ENCODE measurements at regions not wholly inside any gene's neighbourhood (a gene's known extent, or its start where the extent isn't known, plus 50 kb on each side); places are given as distances from the start of the nearest gene placed in this dataset.

- peaks cover 13% of the 10 kb centered on the region for H3K4me1 Mint-ChIP-seq
- no peak for TF ChIP-seq CTCF (IDR thresholded peaks at IDR 0.05)
- peaks cover 50% of the 10 kb centered on the region for H3K27me3 Mint-ChIP-seq (ENCODE audit: low read depth, poor library complexity)
- no peak overlapping the region for H3K4me3 Mint-ChIP-seq
- H3K27ac Mint-ChIP-seq, result no peak overlapping the region
- H3K9me3 Mint-ChIP-seq, result peaks cover 20% of the 10 kb centered on the region
- no peaks in the 10 kb centered on the region for H3K36me3 Mint-ChIP-seq (ENCODE audit: low read depth)
- no peak for DNase-seq
Observed at GRCh38 chr10:113455947-113456346, 96.9 kb upstream of the HABP2 start.

GRCh38 chr10:113456741-113457140 is 96.1 kb upstream of the HABP2 start:
- H3K27me3 Mint-ChIP-seq (ENCODE audit: low read depth, poor library complexity), result peaks cover 51% of the 10 kb centered on the region
- peaks cover 13% of the 10 kb centered on the region for H3K4me1 Mint-ChIP-seq
- H3K27ac Mint-ChIP-seq, result no peak overlapping the region
- H3K4me3 Mint-ChIP-seq, result no peak overlapping the region
- no peak for DNase-seq
- no peak for TF ChIP-seq CTCF (IDR thresholded peaks at IDR 0.05)
- no peaks in the 10 kb centered on the region for H3K36me3 Mint-ChIP-seq (ENCODE audit: low read depth)
- peaks cover 20% of the 10 kb centered on the region for H3K9me3 Mint-ChIP-seq

GRCh38 chr10:113457408-113457807 is 95.4 kb upstream of the HABP2 start:
- no peak for DNase-seq
- H3K36me3 Mint-ChIP-seq (ENCODE audit: low read depth), result no peaks in the 10 kb centered on the region
- peaks cover 13% of the 10 kb centered on the region for H3K4me1 Mint-ChIP-seq
- H3K9me3 Mint-ChIP-seq, result peaks cover 20% of the 10 kb centered on the region
- H3K27me3 Mint-ChIP-seq (ENCODE audit: low read depth, poor library complexity), result peaks cover 50% of the 10 kb centered on the region
- TF ChIP-seq CTCF (IDR thresholded peaks at IDR 0.05), result no peak
- no peak overlapping the region for H3K4me3 Mint-ChIP-seq
- H3K27ac Mint-ChIP-seq, result no peak overlapping the region

GRCh38 chr10:113458451-113458850 is 94.4 kb upstream of the HABP2 start:
- Mint-ChIP-seq H3K27me3 (ENCODE audit: low read depth, poor library complexity) (peaks cover 47% of the 10 kb centered on the region), H3K4me3 (no peak overlapping the region), H3K27ac (no peak overlapping the region), H3K36me3 (ENCODE audit: low read depth) (no peaks in the 10 kb centered on the region), H3K4me1 (peaks cover 13% of the 10 kb centered on the region), H3K9me3 (peaks cover 20% of the 10 kb centered on the region)
- no peak for DNase-seq
- no peak for TF ChIP-seq CTCF (IDR thresholded peaks at IDR 0.05)

GRCh38 chr10:113458944-113459343 is 93.9 kb upstream of the HABP2 start:
- no peak for DNase-seq
- H3K4me3 Mint-ChIP-seq, result no peak overlapping the region
- no peaks in the 10 kb centered on the region for H3K36me3 Mint-ChIP-seq (ENCODE audit: low read depth)
- H3K9me3 Mint-ChIP-seq, result peaks cover 22% of the 10 kb centered on the region
- H3K27me3 Mint-ChIP-seq (ENCODE audit: low read depth, poor library complexity), result peaks cover 42% of the 10 kb centered on the region
- TF ChIP-seq CTCF (IDR thresholded peaks at IDR 0.05), result no peak
- H3K27ac Mint-ChIP-seq, result no peak overlapping the region
- H3K4me1 Mint-ChIP-seq, result peaks cover 17% of the 10 kb centered on the region

- H3K4me3 Mint-ChIP-seq, result no peak overlapping the region
- no peak overlapping the region for H3K27ac Mint-ChIP-seq
- no peak for TF ChIP-seq CTCF (IDR thresholded peaks at IDR 0.05)
- H3K27me3 Mint-ChIP-seq (ENCODE audit: low read depth, poor library complexity), result peaks cover 39% of the 10 kb centered on the region
- peaks cover 30% of the 10 kb centered on the region for H3K9me3 Mint-ChIP-seq
- peaks cover 19% of the 10 kb centered on the region for H3K4me1 Mint-ChIP-seq
- no peaks in the 10 kb centered on the region for H3K36me3 Mint-ChIP-seq (ENCODE audit: low read depth)
- DNase-seq, result no peak
Observed at GRCh38 chr10:113459626-113460280, 93.1 kb upstream of the HABP2 start.

All from nephron progenitor cell (in vitro differentiated cells).